H9 (cell line): ENCODE measurements at regions not wholly inside any gene's neighbourhood (a gene's known extent, or its start where the extent isn't known, plus 50 kb on each side); places are given as distances from the start of the nearest gene placed in this dataset.
A peak's percentile ranks its signal among the peaks of the same experiment; 100 is the strongest.

Experiments
- DNase-seq: peaks from one replicate; pipeline ENCODE4 v3.0.0-alpha.2; 2017
- H2AFZ ChIP-seq: one replicate; pipeline ENCODE4 v1.6.1; 2013; ENCODE audit warnings: mild to moderate bottlenecking, low read length, control low read depth, moderate library complexity
- H2AK5ac ChIP-seq: 2 replicates; pipeline ENCODE4 v1.6.1; 2013; ENCODE audit warnings: low read length, control low read depth, mixed read lengths; ENCODE audit not compliant: insufficient read length
- H2BK120ac ChIP-seq: one replicate; pipeline ENCODE4 v1.6.1; 2013; ENCODE audit warnings: low read depth, mild to moderate bottlenecking, low read length, control low read depth, inconsistent platforms; ENCODE audit not compliant: poor library complexity, severe bottlenecking
- H2BK12ac ChIP-seq: 2 replicates; pipeline ENCODE4 v1.6.1; 2013; ENCODE audit warnings: low read length, control low read depth, mixed read lengths, low read depth; ENCODE audit not compliant: insufficient read length
- H2BK15ac ChIP-seq: 2 replicates; pipeline ENCODE4 v1.6.1; 2013; ENCODE audit warnings: low read depth, low read length, control low read depth
- H2BK20ac ChIP-seq: one replicate; pipeline ENCODE4 v1.6.1; 2013; ENCODE audit warnings: low read depth, mild to moderate bottlenecking, low read length, control low read depth, inconsistent platforms; ENCODE audit not compliant: poor library complexity, severe bottlenecking
- H2BK5ac ChIP-seq: 2 replicates; pipeline ENCODE4 v1.6.1; 2013; ENCODE audit warnings: low read length, control low read depth, mixed read lengths; ENCODE audit not compliant: insufficient read length
- H3K14ac ChIP-seq: 2 replicates; pipeline ENCODE4 v1.6.1; 2013; ENCODE audit warnings: low read length, control low read depth; ENCODE audit not compliant: insufficient read depth
- H3K18ac ChIP-seq: 2 replicates; pipeline ENCODE4 v1.6.1; 2013; ENCODE audit warnings: low read depth, mild to moderate bottlenecking, mixed read lengths, low read length, control low read depth; ENCODE audit not compliant: insufficient read length
- H3K23ac ChIP-seq: 2 replicates; pipeline ENCODE4 v1.6.1; 2013; ENCODE audit warnings: low read length, control low read depth, mixed read lengths, low read depth; ENCODE audit not compliant: insufficient read length
- H3K23me2 ChIP-seq: 2 replicates; pipeline ENCODE4 v1.6.1; 2013; ENCODE audit warnings: low read depth, mild to moderate bottlenecking, mixed read lengths, low read length, control low read depth; ENCODE audit not compliant: insufficient read length, poor library complexity, severe bottlenecking
- H3K27ac ChIP-seq: 2 replicates; pipeline ENCODE4 v1.5.1; 2013; ENCODE audit warnings: low read length, control low read depth, mixed read lengths, low read depth; ENCODE audit not compliant: insufficient read length
- H3K27me3 ChIP-seq: 2 replicates; pipeline ENCODE4 v1.6.1; 2013; ENCODE audit warnings: low read length, control low read depth, inconsistent platforms; ENCODE audit not compliant: insufficient read depth
- H3K4ac ChIP-seq: 2 replicates; pipeline ENCODE4 v1.6.1; 2013; ENCODE audit warnings: low read depth, mild to moderate bottlenecking, control low read depth, inconsistent platforms, low read length, moderate library complexity
- H3K4me1 ChIP-seq: 2 replicates; pipeline ENCODE4 v1.6.1; 2013; ENCODE audit warnings: low read length, control low read depth, inconsistent platforms; ENCODE audit not compliant: insufficient read depth
- H3K4me2 ChIP-seq: 2 replicates; pipeline ENCODE4 v1.6.1; 2013; ENCODE audit warnings: low read length, control low read depth, mixed read lengths; ENCODE audit not compliant: insufficient read length, insufficient read depth
- H3K56ac ChIP-seq: 2 replicates; pipeline ENCODE4 v1.6.1; 2013; ENCODE audit warnings: low read depth, mild to moderate bottlenecking, mixed read lengths, low read length, control low read depth; ENCODE audit not compliant: insufficient read length
- H3K79me1 ChIP-seq: 2 replicates; pipeline ENCODE4 v1.6.1; 2013; ENCODE audit warnings: low read depth, mild to moderate bottlenecking, moderate library complexity, low read length, control low read depth, inconsistent platforms; ENCODE audit not compliant: insufficient read depth, poor library complexity, severe bottlenecking
- H3K79me2 ChIP-seq: 2 replicates; pipeline ENCODE4 v1.6.1; 2013; ENCODE audit warnings: low read length, control low read depth, inconsistent platforms; ENCODE audit not compliant: insufficient read depth
- H3K9ac ChIP-seq: 2 replicates; pipeline ENCODE4 v1.6.1; 2013; ENCODE audit warnings: low read length, control low read depth, mixed read lengths; ENCODE audit not compliant: insufficient read length; ENCODE audit errors: extremely low read depth
- H3K9me3 ChIP-seq: one replicate; pipeline ENCODE4 v1.6.1; 2013; ENCODE audit warnings: low read depth, low read length, inconsistent platforms; ENCODE audit not compliant: control insufficient read depth
- H3T11ph ChIP-seq: one replicate; pipeline ENCODE4 v1.6.1; 2013; ENCODE audit warnings: mild to moderate bottlenecking, low read length, control low read depth, inconsistent platforms
- H4K20me1 ChIP-seq: one replicate; pipeline ENCODE4 v1.6.1; 2013; ENCODE audit not compliant: control insufficient read depth, insufficient read length, insufficient read depth
- H4K5ac ChIP-seq: 2 replicates; pipeline ENCODE4 v1.6.1; 2013; ENCODE audit warnings: low read depth, mild to moderate bottlenecking, mixed read lengths, low read length, control low read depth; ENCODE audit not compliant: insufficient read length
- H4K8ac ChIP-seq: replicated peaks from 2 replicates; pipeline ENCODE4 v1.6.1; 2013; ENCODE audit warnings: low read length, control low read depth, mixed read lengths, low read depth; ENCODE audit not compliant: insufficient read length
- H4K91ac ChIP-seq: 2 replicates; pipeline ENCODE4 v1.6.1; 2013; ENCODE audit warnings: low read depth, mild to moderate bottlenecking, moderate library complexity, mixed read lengths, low read length, control low read depth; ENCODE audit not compliant: insufficient read length
- H3K27ac Mint-ChIP-seq, 3 experiments: 2 replicates in 2 of 3; 3 replicates in 1 of 3; pipeline ENCODE4 v1.8.0; 2020 to 2021; ENCODE audit warnings: mixed read lengths in 3 of 3, mild to moderate bottlenecking in 1 of 3, moderate library complexity in 1 of 3
- H3K27me3 Mint-ChIP-seq: 2 replicates; pipeline ENCODE4 v1.8.0; 2021; ENCODE audit warnings: low read depth, mild to moderate bottlenecking, moderate library complexity, mixed read lengths
- H3K36me3 Mint-ChIP-seq, 3 experiments: 2 replicates in 2 of 3; 3 replicates in 1 of 3; pipeline ENCODE4 v1.8.0; 2020 to 2021; ENCODE audit warnings: low read depth in 3 of 3, mixed read lengths in 3 of 3; ENCODE audit not compliant: insufficient read depth in 1 of 3
- H3K4me1 Mint-ChIP-seq, 2 experiments: 2 replicates each; pipeline ENCODE4 v1.8.0; 2020; ENCODE audit warnings: mixed read lengths in 2 of 2
- H3K4me3 Mint-ChIP-seq, 2 experiments: 2 replicates in 1 of 2; 3 replicates in 1 of 2; pipeline ENCODE4 v1.8.0; 2020 to 2021; ENCODE audit warnings: mild to moderate bottlenecking in 2 of 2, mixed read lengths in 2 of 2, moderate library complexity in 1 of 2
- H3K9me3 Mint-ChIP-seq, 2 experiments: 2 replicates in 1 of 2; 3 replicates in 1 of 2; pipeline ENCODE4 v1.8.0; 2020; ENCODE audit warnings: mild to moderate bottlenecking in 2 of 2, mixed read lengths in 2 of 2, moderate library complexity in 1 of 2
- WGBS: extraction: QIAGEN DNeasy Blood & Tissue Kit; methylation state at CpG from one replicate; pipeline ENCODE4 v1.1.7; 2013; ENCODE audit warnings: missing lambda C conversion rate, low lambda C conversion rate, mixed read lengths; ENCODE audit not compliant: insufficient read length; ENCODE audit errors: extremely low coverage; 5-methylcytosine and 5-hydroxymethylcytosine counted together
- TF ChIP-seq, protein P1 (sequence below): fragments of 200-600 bp; sonication (generic); conservative IDR thresholded peaks from 3 replicates; pipeline ENCODE4 v1.8.0; 2021; ENCODE audit warnings: antibody characterized with exemption, mild to moderate bottlenecking

DNA sequence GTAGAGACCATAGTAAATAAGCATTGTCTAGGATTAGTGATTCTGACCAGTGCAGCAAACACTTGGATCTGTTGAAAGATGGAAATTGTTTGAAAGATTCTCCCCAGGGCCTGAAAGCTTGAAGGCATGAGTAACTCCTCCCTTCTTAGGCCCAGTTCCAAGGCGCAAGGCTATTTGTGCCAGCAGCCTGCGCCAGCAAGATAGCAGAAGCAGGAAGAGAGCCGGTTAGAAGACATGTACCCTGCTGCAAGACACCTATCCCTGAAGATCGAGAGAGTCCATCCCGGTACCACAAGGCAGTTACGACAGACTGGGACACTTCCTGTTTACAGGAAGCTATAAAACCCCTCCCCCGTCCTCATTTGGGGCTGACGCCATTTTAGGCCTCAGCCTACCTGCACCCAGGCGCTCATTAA, 72.4 kb upstream of the JADE1 start:
- no peaks in the 10 kb centered on the region for H3K9me3 ChIP-seq
- peak overlapping the region; percentile 28; the same call in 1 of the 2 replicates for H3K14ac ChIP-seq
- no peak overlapping the region for H3K56ac ChIP-seq
- no peak overlapping the region for H3K9ac ChIP-seq
- no peaks in the 10 kb centered on the region for H3K23me2 ChIP-seq
- peak overlapping the region; percentile 81 for H2AFZ ChIP-seq
- no peak overlapping the region for H3T11ph ChIP-seq
- no peak overlapping the region for H2BK20ac ChIP-seq
- H3K4me1 ChIP-seq: peaks cover 8% of the 10 kb centered on the region; the same call in 1 of the 2 replicates
- Mint-ChIP-seq H3K9me3 (peaks cover 3 to 9% of the 10 kb centered on the region in 2 experiments; a peak in 4 of 5 replicates), H3K36me3 (peaks cover 2 to 8% (median 8%) of the 10 kb centered on the region in 3 experiments; a peak in 5 of 7 replicates), H3K4me1 (peaks cover 10 to 23% of the 10 kb centered on the region in 2 experiments), H3K4me3 (no peak overlapping the region), H3K27ac (peak overlapping the region in 2 of 3 experiments; percentile 88 to 90; a peak in 5 of 7 replicates), H3K27me3 (no peaks in the 10 kb centered on the region; the same call in 1 of the 2 replicates)
- no peak overlapping the region for H4K8ac ChIP-seq
- no peaks in the 10 kb centered on the region for H3K79me1 ChIP-seq
- H2BK15ac ChIP-seq: no peak overlapping the region
- no peaks in the 10 kb centered on the region for H4K20me1 ChIP-seq
- H4K5ac ChIP-seq: peak overlapping the region; percentile 82
- peak overlapping the region; percentile 32 for H2BK5ac ChIP-seq
- no peaks in the 10 kb centered on the region for H3K79me2 ChIP-seq
- H3K23ac ChIP-seq: no peak overlapping the region
- H3K4me2 ChIP-seq: no peak overlapping the region
- no peak overlapping the region for H3K27ac ChIP-seq
- TF ChIP-seq, protein P1, sequence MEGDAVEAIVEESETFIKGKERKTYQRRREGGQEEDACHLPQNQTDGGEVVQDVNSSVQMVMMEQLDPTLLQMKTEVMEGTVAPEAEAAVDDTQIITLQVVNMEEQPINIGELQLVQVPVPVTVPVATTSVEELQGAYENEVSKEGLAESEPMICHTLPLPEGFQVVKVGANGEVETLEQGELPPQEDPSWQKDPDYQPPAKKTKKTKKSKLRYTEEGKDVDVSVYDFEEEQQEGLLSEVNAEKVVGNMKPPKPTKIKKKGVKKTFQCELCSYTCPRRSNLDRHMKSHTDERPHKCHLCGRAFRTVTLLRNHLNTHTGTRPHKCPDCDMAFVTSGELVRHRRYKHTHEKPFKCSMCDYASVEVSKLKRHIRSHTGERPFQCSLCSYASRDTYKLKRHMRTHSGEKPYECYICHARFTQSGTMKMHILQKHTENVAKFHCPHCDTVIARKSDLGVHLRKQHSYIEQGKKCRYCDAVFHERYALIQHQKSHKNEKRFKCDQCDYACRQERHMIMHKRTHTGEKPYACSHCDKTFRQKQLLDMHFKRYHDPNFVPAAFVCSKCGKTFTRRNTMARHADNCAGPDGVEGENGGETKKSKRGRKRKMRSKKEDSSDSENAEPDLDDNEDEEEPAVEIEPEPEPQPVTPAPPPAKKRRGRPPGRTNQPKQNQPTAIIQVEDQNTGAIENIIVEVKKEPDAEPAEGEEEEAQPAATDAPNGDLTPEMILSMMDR: no peak
- no peak overlapping the region for H3K4ac ChIP-seq
- H3K18ac ChIP-seq: peak overlapping the region; percentile 63
- no peak overlapping the region for H2AK5ac ChIP-seq
- H4K91ac ChIP-seq: no peak overlapping the region
- H2BK120ac ChIP-seq: no peak overlapping the region
- no CpG with 5 or more reads among the region's 9 CpGs for WGBS
- H2BK12ac ChIP-seq: no peak overlapping the region
- peak; percentile 29 for DNase-seq
- no peaks in the 10 kb centered on the region for H3K27me3 ChIP-seq
